ENCODE measurements at regions not wholly inside any gene's neighbourhood (a gene's known extent, or its start where the extent isn't known, plus 50 kb on each side); places are given as distances from the start of the nearest gene placed in this dataset.

DNA sequence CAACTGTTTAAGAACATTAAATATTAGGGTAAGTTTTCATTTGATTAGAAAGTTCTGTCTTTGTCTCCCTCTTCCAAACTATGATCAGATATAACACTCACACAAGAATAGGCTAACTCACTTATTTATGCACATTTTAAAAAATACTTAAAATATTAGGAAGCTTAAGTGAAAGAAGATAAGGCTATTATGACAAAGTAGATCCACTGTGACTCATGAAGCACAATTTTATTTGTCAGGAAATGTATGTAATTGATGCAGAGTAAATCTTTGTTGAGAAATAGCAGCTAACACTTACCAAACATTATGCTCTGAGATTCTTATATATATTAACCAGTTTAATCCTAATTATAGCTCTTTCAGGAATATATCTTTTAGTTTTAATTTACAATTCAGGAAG lies 560.6 kb downstream of the CSNK1G3 start:
- TF ChIP-seq, protein P1, sequence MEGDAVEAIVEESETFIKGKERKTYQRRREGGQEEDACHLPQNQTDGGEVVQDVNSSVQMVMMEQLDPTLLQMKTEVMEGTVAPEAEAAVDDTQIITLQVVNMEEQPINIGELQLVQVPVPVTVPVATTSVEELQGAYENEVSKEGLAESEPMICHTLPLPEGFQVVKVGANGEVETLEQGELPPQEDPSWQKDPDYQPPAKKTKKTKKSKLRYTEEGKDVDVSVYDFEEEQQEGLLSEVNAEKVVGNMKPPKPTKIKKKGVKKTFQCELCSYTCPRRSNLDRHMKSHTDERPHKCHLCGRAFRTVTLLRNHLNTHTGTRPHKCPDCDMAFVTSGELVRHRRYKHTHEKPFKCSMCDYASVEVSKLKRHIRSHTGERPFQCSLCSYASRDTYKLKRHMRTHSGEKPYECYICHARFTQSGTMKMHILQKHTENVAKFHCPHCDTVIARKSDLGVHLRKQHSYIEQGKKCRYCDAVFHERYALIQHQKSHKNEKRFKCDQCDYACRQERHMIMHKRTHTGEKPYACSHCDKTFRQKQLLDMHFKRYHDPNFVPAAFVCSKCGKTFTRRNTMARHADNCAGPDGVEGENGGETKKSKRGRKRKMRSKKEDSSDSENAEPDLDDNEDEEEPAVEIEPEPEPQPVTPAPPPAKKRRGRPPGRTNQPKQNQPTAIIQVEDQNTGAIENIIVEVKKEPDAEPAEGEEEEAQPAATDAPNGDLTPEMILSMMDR (IDR thresholded peaks at IDR 0.05): no peak
- TF ChIP-seq ZFX (IDR thresholded peaks at IDR 0.05; ENCODE audit: borderline replicate concordance): no peak

Measured in 22Rv1 (cell line).